ENCODE measurements at regions not wholly inside any gene's neighbourhood (a gene's known extent, or its start where the extent isn't known, plus 50 kb on each side); places are given as distances from the start of the nearest gene placed in this dataset.

DNA sequence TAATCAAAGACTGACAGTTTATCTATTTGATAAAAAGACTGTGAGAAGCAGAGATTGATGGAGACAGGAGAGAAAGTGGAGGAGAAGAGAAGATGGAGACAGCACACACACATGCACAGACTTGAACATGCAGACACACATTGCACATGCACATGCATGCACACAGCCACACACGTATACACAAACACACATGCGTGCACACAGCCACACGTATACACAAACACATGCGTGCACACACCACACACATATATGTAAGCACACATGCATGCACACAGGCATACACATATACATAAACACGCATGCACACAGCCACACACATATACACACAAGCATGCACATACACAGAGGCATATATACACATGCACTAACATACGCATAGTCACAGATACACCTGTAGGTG, 313.4 kb downstream of the HAPSTR1 start (continued):
- no peak for TF ChIP-seq EZH2phosphoT487 (IDR thresholded peaks at IDR 0.05; ENCODE audit: unreplicated experiment)
- TF ChIP-seq NANOG (IDR thresholded peaks at IDR 0.05; ENCODE audit: borderline replicate concordance) = no peak
- no peak for TF ChIP-seq CREB1 (CRISPR knock-in tag; IDR thresholded peaks at IDR 0.05; ENCODE audit: low read depth)
- TF ChIP-seq, protein P1, sequence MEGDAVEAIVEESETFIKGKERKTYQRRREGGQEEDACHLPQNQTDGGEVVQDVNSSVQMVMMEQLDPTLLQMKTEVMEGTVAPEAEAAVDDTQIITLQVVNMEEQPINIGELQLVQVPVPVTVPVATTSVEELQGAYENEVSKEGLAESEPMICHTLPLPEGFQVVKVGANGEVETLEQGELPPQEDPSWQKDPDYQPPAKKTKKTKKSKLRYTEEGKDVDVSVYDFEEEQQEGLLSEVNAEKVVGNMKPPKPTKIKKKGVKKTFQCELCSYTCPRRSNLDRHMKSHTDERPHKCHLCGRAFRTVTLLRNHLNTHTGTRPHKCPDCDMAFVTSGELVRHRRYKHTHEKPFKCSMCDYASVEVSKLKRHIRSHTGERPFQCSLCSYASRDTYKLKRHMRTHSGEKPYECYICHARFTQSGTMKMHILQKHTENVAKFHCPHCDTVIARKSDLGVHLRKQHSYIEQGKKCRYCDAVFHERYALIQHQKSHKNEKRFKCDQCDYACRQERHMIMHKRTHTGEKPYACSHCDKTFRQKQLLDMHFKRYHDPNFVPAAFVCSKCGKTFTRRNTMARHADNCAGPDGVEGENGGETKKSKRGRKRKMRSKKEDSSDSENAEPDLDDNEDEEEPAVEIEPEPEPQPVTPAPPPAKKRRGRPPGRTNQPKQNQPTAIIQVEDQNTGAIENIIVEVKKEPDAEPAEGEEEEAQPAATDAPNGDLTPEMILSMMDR (conservative IDR thresholded peaks at IDR 0.05; ENCODE audit: low read depth in 2 of 2) = no peak
- TF ChIP-seq, protein P2, sequence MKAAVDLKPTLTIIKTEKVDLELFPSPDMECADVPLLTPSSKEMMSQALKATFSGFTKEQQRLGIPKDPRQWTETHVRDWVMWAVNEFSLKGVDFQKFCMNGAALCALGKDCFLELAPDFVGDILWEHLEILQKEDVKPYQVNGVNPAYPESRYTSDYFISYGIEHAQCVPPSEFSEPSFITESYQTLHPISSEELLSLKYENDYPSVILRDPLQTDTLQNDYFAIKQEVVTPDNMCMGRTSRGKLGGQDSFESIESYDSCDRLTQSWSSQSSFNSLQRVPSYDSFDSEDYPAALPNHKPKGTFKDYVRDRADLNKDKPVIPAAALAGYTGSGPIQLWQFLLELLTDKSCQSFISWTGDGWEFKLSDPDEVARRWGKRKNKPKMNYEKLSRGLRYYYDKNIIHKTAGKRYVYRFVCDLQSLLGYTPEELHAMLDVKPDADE (IDR thresholded peaks at IDR 0.05) = no peak

DNA sequence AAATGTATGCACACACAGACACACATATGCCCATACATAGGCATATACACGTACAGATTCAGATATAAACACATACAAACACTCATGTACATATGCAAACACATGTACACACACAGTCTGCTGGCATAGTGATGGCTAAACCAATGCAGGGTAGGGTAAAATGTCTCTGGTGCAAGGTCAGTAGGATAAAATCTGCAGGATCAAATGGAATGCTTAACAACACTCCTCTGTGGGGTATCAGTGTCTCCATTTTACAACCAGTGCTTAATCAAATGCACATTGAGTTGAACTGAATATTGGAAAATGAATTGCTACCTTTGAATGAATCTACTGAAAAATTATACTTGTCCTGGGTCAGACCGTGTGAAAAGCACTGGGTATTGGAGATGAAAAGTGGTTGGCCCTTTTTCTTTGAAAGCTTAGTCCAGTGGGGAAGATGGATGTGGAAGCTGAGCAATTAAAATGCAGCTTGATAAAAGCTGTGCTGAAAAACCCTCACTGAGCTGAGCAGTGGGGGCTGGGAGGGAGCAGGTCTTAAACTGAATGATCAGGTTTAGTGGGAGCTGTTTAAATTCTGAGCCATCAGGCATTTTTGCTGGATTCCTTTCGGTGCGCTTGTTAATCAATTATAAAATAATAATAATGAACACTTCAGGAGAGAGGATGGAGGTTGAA, 314.7 kb downstream of the HAPSTR1 start:
- Mint-ChIP-seq H3K9me3 (no peaks in the 10 kb centered on the region), H3K4me1 (peaks cover 3% of the 10 kb centered on the region; the same call in 2 of the 3 replicates), H3K27ac (no peak overlapping the region), H3K4me3 (no peak overlapping the region), H3K27me3 (ENCODE audit: insufficient read depth, low read depth, poor library complexity) (peaks cover under 1% of the 10 kb centered on the region), H3K36me3 (ENCODE audit: low read depth) (no peaks in the 10 kb centered on the region)
- no peaks in the 10 kb centered on the region for H3F3A ChIP-seq (replicated peaks; ENCODE audit: low read depth)
- no peaks in the 10 kb centered on the region for H3K79me2 ChIP-seq (replicated peaks; ENCODE audit: insufficient read depth)
- no peak overlapping the region for H2AFZ ChIP-seq
- TF ChIP-seq, protein P3, sequence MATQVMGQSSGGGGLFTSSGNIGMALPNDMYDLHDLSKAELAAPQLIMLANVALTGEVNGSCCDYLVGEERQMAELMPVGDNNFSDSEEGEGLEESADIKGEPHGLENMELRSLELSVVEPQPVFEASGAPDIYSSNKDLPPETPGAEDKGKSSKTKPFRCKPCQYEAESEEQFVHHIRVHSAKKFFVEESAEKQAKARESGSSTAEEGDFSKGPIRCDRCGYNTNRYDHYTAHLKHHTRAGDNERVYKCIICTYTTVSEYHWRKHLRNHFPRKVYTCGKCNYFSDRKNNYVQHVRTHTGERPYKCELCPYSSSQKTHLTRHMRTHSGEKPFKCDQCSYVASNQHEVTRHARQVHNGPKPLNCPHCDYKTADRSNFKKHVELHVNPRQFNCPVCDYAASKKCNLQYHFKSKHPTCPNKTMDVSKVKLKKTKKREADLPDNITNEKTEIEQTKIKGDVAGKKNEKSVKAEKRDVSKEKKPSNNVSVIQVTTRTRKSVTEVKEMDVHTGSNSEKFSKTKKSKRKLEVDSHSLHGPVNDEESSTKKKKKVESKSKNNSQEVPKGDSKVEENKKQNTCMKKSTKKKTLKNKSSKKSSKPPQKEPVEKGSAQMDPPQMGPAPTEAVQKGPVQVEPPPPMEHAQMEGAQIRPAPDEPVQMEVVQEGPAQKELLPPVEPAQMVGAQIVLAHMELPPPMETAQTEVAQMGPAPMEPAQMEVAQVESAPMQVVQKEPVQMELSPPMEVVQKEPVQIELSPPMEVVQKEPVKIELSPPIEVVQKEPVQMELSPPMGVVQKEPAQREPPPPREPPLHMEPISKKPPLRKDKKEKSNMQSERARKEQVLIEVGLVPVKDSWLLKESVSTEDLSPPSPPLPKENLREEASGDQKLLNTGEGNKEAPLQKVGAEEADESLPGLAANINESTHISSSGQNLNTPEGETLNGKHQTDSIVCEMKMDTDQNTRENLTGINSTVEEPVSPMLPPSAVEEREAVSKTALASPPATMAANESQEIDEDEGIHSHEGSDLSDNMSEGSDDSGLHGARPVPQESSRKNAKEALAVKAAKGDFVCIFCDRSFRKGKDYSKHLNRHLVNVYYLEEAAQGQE (IDR thresholded peaks at IDR 0.05; ENCODE audit: unreplicated experiment) = no peak
- TF ChIP-seq, protein P2 (IDR thresholded peaks at IDR 0.05) = no peak
- TF ChIP-seq CREB1 (CRISPR knock-in tag; IDR thresholded peaks at IDR 0.05; ENCODE audit: low read depth) = no peak
- no peak for TF ChIP-seq EZH2phosphoT487 (IDR thresholded peaks at IDR 0.05; ENCODE audit: unreplicated experiment)
- TF ChIP-seq, protein P4, sequence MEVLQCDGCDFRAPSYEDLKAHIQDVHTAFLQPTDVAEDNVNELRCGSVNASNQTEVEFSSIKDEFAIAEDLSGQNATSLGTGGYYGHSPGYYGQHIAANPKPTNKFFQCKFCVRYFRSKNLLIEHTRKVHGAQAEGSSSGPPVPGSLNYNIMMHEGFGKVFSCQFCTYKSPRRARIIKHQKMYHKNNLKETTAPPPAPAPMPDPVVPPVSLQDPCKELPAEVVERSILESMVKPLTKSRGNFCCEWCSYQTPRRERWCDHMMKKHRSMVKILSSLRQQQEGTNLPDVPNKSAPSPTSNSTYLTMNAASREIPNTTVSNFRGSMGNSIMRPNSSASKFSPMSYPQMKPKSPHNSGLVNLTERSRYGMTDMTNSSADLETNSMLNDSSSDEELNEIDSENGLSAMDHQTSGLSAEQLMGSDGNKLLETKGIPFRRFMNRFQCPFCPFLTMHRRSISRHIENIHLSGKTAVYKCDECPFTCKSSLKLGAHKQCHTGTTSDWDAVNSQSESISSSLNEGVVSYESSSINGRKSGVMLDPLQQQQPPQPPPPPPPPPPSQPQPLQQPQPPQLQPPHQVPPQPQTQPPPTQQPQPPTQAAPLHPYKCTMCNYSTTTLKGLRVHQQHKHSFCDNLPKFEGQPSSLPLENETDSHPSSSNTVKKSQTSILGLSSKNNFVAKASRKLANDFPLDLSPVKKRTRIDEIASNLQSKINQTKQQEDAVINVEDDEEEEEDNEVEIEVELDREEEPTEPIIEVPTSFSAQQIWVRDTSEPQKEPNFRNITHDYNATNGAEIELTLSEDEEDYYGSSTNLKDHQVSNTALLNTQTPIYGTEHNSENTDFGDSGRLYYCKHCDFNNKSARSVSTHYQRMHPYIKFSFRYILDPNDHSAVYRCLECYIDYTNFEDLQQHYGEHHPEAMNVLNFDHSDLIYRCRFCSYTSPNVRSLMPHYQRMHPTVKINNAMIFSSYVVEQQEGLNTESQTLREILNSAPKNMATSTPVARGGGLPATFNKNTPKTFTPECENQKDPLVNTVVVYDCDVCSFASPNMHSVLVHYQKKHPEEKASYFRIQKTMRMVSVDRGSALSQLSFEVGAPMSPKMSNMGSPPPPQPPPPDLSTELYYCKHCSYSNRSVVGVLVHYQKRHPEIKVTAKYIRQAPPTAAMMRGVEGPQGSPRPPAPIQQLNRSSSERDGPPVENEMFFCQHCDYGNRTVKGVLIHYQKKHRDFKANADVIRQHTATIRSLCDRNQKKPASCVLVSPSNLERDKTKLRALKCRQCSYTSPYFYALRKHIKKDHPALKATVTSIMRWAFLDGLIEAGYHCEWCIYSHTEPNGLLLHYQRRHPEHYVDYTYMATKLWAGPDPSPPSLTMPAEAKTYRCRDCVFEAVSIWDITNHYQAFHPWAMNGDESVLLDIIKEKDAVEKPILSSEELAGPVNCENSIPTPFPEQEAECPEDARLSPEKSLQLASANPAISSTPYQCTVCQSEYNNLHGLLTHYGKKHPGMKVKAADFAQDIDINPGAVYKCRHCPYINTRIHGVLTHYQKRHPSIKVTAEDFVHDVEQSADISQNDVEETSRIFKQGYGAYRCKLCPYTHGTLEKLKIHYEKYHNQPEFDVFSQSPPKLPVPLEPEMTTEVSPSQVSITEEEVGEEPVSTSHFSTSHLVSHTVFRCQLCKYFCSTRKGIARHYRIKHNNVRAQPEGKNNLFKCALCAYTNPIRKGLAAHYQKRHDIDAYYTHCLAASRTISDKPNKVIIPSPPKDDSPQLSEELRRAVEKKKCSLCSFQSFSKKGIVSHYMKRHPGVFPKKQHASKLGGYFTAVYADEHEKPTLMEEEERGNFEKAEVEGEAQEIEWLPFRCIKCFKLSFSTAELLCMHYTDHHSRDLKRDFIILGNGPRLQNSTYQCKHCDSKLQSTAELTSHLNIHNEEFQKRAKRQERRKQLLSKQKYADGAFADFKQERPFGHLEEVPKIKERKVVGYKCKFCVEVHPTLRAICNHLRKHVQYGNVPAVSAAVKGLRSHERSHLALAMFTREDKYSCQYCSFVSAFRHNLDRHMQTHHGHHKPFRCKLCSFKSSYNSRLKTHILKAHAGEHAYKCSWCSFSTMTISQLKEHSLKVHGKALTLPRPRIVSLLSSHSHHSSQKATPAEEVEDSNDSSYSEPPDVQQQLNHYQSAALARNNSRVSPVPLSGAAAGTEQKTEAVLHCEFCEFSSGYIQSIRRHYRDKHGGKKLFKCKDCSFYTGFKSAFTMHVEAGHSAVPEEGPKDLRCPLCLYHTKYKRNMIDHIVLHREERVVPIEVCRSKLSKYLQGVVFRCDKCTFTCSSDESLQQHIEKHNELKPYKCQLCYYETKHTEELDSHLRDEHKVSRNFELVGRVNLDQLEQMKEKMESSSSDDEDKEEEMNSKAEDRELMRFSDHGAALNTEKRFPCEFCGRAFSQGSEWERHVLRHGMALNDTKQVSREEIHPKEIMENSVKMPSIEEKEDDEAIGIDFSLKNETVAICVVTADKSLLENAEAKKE (CRISPR knock-in tag; IDR thresholded peaks at IDR 0.05) = no peak
- H4K20me1 ChIP-seq (replicated peaks; ENCODE audit: insufficient read depth) = no peaks in the 10 kb centered on the region
- no peak overlapping the region for H3K4me3 ChIP-seq
- H3K27me3 ChIP-seq (ENCODE audit: insufficient read depth) = no peaks in the 10 kb centered on the region
- H3K36me3 ChIP-seq (ENCODE audit: insufficient read depth) = no peaks in the 10 kb centered on the region
- no peak for DNase-seq (ENCODE audit: low spot score)
- H3K27ac ChIP-seq (ENCODE audit: low read depth) = no peak overlapping the region
- 0 out of 2 replicates have a peak, but pooled peaks cover 6% of the 10 kb centered on the region for H3K9me2 ChIP-seq (ENCODE audit: insufficient read depth)
- H3K4me1 ChIP-seq (ENCODE audit: insufficient read depth) = no peaks in the 10 kb centered on the region
- no peak overlapping the region for H3K4me2 ChIP-seq
- no peak for ATAC-seq
